HFFc6 (cell line): ENCODE measurements at regions not wholly inside any gene's neighbourhood (a gene's known extent, or its start where the extent isn't known, plus 50 kb on each side); places are given as distances from the start of the nearest gene placed in this dataset.

ENCODE experiments used
- DNase-seq: peaks from one replicate; pipeline ENCODE4 v3.0.0-alpha.2; 2018
- H3K27ac Mint-ChIP-seq: 2 replicates; pipeline ENCODE4 v1.8.0; 2020; ENCODE audit warnings: mild to moderate bottlenecking, mixed read lengths
- H3K27me3 Mint-ChIP-seq: 2 replicates; pipeline ENCODE4 v1.8.0; 2021; ENCODE audit warnings: mild to moderate bottlenecking, moderate library complexity, mixed read lengths; ENCODE audit not compliant: insufficient read depth
- H3K36me3 Mint-ChIP-seq: 2 replicates; pipeline ENCODE4 v1.8.0; 2021; ENCODE audit warnings: low read depth, mixed read lengths
- H3K4me1 Mint-ChIP-seq: 2 replicates; pipeline ENCODE4 v1.8.0; 2020; ENCODE audit warnings: low read depth, mixed read lengths
- H3K4me3 Mint-ChIP-seq: 2 replicates; pipeline ENCODE4 v1.8.0; 2020; ENCODE audit warnings: mild to moderate bottlenecking, moderate library complexity, mixed read lengths
- H3K9me3 Mint-ChIP-seq: 2 replicates; pipeline ENCODE4 v1.8.0; 2020; ENCODE audit warnings: mild to moderate bottlenecking, mixed read lengths
- TF ChIP-seq, protein P1 (sequence below): fragments of 200-600 bp; sonication (generic); IDR thresholded peaks from 2 replicates; pipeline ENCODE4 v1.5.0; 2021; ENCODE audit warnings: antibody characterized with exemption, mild to moderate bottlenecking

DNA sequence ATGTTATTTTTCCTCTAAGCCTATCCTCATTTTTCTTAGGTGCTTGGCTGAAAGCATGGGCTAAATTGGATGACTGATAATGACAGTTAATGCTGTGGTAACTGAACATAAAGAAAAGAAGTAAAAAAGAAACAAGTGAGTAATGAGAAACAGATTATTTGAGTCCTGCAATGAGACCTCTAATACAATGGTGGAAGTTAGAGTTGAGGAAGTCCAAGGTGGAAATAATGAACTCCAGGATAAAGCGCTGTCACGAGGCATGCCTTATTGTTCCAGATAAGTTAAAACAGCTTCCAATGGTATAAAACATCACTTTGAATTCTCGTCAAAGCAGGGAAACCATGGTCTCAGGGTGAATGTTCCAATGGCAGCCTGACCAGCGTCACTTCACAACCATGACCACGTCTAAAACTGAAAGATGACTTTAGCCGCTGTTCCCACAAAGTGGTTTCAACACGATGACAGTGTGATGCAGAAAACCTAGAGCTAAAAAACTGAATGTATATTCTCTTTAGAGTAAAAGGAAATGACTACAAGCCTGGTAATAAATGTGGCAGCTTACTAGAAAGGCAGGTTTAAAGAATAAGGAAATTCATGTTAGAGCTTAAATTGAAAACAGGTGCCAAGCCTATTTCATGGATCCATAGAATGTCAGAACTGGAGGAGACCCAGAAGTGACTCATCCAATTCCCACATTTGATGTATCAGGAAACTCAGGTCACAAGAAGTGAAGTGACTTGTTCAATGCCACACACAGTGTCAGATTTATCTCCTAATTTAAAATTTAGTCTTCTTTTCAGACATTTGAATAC lies 202.6 kb upstream of the GYPA start:
- TF ChIP-seq, protein P1, sequence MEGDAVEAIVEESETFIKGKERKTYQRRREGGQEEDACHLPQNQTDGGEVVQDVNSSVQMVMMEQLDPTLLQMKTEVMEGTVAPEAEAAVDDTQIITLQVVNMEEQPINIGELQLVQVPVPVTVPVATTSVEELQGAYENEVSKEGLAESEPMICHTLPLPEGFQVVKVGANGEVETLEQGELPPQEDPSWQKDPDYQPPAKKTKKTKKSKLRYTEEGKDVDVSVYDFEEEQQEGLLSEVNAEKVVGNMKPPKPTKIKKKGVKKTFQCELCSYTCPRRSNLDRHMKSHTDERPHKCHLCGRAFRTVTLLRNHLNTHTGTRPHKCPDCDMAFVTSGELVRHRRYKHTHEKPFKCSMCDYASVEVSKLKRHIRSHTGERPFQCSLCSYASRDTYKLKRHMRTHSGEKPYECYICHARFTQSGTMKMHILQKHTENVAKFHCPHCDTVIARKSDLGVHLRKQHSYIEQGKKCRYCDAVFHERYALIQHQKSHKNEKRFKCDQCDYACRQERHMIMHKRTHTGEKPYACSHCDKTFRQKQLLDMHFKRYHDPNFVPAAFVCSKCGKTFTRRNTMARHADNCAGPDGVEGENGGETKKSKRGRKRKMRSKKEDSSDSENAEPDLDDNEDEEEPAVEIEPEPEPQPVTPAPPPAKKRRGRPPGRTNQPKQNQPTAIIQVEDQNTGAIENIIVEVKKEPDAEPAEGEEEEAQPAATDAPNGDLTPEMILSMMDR: no peak
- Mint-ChIP-seq H3K4me3 (no peak overlapping the region; the same call in 1 of the 2 replicates), H3K27ac (no peak overlapping the region), H3K4me1 (peaks cover 6% of the 10 kb centered on the region; the same call in 1 of the 2 replicates), H3K36me3 (no peaks in the 10 kb centered on the region), H3K27me3 (peaks cover 9% of the 10 kb centered on the region), H3K9me3 (no peaks in the 10 kb centered on the region)
- DNase-seq: no peak

DNA sequence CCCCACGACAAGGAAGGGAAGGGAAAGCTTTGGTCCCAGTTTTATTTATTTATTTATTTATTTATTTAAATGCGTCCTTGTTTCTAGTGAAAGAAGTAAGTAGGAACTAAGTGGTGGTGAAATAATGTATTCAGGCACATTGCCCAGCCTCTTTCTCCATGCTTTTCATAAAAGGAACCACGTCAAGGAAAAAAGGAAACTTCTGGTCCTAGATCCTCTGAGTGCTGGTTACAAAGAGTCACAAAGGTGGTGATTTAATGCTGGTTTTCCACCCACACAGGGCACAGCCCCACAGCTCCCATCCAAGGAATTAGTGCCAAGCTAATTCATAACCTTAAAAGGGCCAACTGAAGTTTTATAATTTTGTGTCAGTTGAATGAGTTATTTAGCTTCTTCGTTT lies 206.6 kb upstream of the GYPA start:
- TF ChIP-seq, protein P1: no peak
- Mint-ChIP-seq H3K36me3 (no peaks in the 10 kb centered on the region), H3K27me3 (peaks cover 14% of the 10 kb centered on the region), H3K27ac (no peak overlapping the region), H3K4me3 (no peak overlapping the region), H3K4me1 (peaks cover 6% of the 10 kb centered on the region; the same call in 1 of the 2 replicates), H3K9me3 (no peaks in the 10 kb centered on the region)
- DNase-seq: no peak

DNA sequence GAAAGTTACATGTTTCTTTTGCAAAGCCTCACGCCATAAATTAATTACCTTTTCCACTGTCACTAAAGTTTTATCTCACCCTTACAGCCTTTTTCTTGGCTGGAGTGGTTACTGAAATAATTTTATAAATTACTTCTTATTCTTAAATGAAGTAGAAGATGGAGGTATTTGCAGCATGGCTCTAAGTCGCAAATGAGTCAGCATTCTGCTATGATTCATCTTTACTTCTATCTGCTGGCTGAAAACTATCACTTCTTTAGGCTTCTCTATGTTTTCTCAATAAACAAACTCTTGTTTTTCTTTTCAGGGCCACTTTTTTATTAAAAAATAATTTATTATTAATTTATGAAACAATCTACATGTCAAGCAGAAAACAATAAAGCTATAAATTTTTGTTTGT lies 210.2 kb upstream of the GYPA start:
- H3K36me3 Mint-ChIP-seq: no peaks in the 10 kb centered on the region
- DNase-seq: no peak
- H3K27ac Mint-ChIP-seq: no peak overlapping the region
- peaks cover 23% of the 10 kb centered on the region for H3K27me3 Mint-ChIP-seq
- peaks cover under 1% of the 10 kb centered on the region for H3K4me1 Mint-ChIP-seq
- no peaks in the 10 kb centered on the region for H3K9me3 Mint-ChIP-seq
- TF ChIP-seq, protein P1: no peak
- H3K4me3 Mint-ChIP-seq: no peak overlapping the region

DNA sequence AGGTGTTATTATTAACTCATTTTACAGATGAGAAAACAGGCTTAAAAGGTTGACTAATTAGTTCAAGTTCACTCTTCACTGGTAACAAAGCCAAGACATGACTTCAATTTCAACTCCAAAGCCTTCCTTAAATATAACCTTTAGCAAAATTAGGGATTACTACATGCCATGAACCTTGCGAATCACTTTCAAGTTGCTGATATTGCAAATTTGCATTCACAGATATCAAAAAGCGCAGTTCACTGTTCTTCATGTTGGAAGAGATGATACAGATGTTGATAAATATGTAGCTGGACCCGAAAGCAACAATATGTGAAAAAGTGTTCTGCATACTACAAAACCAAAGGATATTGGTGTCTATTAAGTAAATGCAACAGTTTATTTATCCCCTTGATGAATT lies 210.8 kb upstream of the GYPA start:
- TF ChIP-seq, protein P1: no peak
- Mint-ChIP-seq H3K27me3 (peaks cover 20% of the 10 kb centered on the region), H3K27ac (no peak overlapping the region), H3K4me3 (no peak overlapping the region), H3K9me3 (no peaks in the 10 kb centered on the region), H3K36me3 (no peaks in the 10 kb centered on the region), H3K4me1 (peaks cover 7% of the 10 kb centered on the region)
- no peak for DNase-seq

DNA sequence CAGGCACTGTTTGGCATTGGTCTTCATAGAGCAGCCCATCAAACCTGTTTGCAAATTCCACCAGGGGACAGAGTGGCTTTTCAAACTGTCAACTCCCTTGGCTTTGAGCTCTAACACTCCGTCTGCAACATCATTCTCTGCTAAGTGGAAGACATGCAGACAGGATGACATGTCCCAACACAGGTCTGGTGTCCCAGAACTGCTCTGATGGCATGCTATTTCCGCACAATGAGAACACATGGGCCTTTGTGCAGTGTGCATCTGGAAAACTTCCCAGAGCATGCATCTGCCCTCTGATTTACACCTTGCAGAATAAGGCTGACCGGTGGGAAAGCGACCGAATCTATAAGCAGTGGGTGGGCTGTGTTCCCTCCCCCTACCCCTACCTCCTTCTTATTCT lies 212.8 kb upstream of the GYPA start:
- peaks cover 26% of the 10 kb centered on the region for H3K27me3 Mint-ChIP-seq
- TF ChIP-seq, protein P1: no peak
- no peaks in the 10 kb centered on the region for H3K36me3 Mint-ChIP-seq
- H3K27ac Mint-ChIP-seq: no peak overlapping the region
- H3K4me3 Mint-ChIP-seq: no peak overlapping the region
- no peak for DNase-seq
- no peaks in the 10 kb centered on the region for H3K9me3 Mint-ChIP-seq
- peaks cover 14% of the 10 kb centered on the region for H3K4me1 Mint-ChIP-seq
